ENCODE measurements at regions not wholly inside any gene's neighbourhood (a gene's known extent, or its start where the extent isn't known, plus 50 kb on each side); places are given as distances from the start of the nearest gene placed in this dataset.

DNA sequence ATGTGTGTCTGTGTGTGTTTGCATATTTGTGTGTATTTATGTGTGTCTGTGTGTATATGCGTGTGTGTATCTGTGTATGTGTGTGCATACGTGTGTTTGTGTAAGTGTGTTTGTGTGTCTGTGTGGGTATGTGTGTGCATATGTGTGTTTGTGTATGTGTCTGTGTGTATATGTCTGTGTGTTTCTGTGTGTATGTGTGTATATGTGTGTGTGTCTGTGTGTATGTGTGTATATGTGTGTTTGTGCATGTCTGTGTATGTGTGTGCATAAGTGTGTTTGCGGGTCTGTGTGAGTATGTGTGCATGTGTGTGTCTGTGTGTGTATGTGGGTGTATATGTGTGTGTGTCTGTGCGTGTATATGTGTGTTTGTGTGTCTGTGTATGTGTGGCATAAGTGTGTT, 1030.5 kb upstream of the TMEM132C start:
- Mint-ChIP-seq H3K36me3 (no peaks in the 10 kb centered on the region), H3K9me3 (ENCODE audit: low read depth) (no peaks in the 10 kb centered on the region), H3K4me1 (no peaks in the 10 kb centered on the region), H3K27me3 (no peaks in the 10 kb centered on the region), H3K4me3 (no peak overlapping the region), H3K27ac (no peak overlapping the region)
- DNase-seq (no peak), ATAC-seq (no peak)
- CTCF ChIA-PET: no interaction called here

DNA sequence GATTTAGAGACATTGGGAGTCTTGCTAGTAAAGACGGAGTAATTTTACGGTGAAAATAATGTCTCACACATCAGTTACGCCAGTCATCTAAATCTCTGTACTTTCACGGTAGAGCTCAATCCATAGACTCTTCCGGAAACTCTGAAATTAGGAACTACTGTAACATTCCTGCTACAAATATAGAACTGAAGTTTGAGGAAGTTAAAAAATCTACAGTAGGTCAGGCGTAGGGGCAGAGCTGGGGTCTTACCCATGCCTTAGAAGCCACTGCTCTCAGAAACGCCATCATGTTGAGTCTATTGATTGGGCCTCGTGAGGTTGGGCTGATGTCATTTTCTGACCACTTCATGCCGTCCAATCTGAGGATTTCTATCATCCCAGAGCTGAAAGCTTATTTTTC, 1029.8 kb upstream of the TMEM132C start:
- Mint-ChIP-seq H3K27me3 (no peaks in the 10 kb centered on the region), H3K36me3 (no peaks in the 10 kb centered on the region), H3K9me3 (ENCODE audit: low read depth) (no peaks in the 10 kb centered on the region), H3K4me1 (no peaks in the 10 kb centered on the region), H3K4me3 (no peak overlapping the region), H3K27ac (no peak overlapping the region)
- ATAC-seq (no peak), DNase-seq (no peak)
- CTCF ChIA-PET: no interaction called here

DNA sequence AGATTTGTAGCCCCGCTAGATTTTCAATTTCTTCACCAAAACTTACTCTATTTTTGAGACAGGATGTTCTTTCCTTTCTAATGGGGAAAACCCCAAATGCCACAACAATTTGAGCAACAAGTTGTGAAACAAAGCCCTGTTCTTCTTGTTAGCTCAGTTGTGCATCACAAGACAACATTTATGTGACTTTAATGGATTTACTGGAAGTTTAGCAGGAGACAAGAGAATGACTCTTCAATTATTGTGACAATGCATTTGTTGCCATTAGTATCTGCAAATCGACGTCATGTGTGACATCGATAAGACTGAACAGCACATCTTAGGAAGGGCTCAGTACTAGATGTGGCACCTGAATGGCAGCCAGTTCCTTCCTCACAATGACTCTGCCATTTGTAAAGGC, 1028.9 kb upstream of the TMEM132C start:
- Mint-ChIP-seq H3K9me3 (ENCODE audit: low read depth) (no peaks in the 10 kb centered on the region), H3K4me1 (no peaks in the 10 kb centered on the region), H3K36me3 (no peaks in the 10 kb centered on the region), H3K27ac (no peak overlapping the region), H3K4me3 (no peak overlapping the region), H3K27me3 (no peaks in the 10 kb centered on the region)
- CTCF ChIA-PET: no interaction called here
- DNase-seq (no peak), ATAC-seq (no peak)

GRCh38 chr12:127239781-127240180, 1027.2 kb upstream of the TMEM132C start:
- Mint-ChIP-seq H3K9me3 (ENCODE audit: low read depth) (no peaks in the 10 kb centered on the region), H3K27me3 (no peaks in the 10 kb centered on the region), H3K36me3 (no peaks in the 10 kb centered on the region), H3K4me3 (no peak overlapping the region), H3K27ac (no peak overlapping the region), H3K4me1 (no peaks in the 10 kb centered on the region)
- CTCF ChIA-PET: no interaction called here
- DNase-seq: no peak
- no peak for ATAC-seq

GRCh38 chr12:127240249-127240929, 1026.6 kb upstream of the TMEM132C start:
- H3K27me3 Mint-ChIP-seq: no peaks in the 10 kb centered on the region
- H3K36me3 Mint-ChIP-seq: no peaks in the 10 kb centered on the region
- ATAC-seq: no peak
- no peaks in the 10 kb centered on the region for H3K4me1 Mint-ChIP-seq
- no peak overlapping the region for H3K4me3 Mint-ChIP-seq
- H3K9me3 Mint-ChIP-seq (ENCODE audit: low read depth): no peaks in the 10 kb centered on the region
- H3K27ac Mint-ChIP-seq: no peak overlapping the region
- CTCF ChIA-PET: no interaction called here
- DNase-seq: no peak

DNA sequence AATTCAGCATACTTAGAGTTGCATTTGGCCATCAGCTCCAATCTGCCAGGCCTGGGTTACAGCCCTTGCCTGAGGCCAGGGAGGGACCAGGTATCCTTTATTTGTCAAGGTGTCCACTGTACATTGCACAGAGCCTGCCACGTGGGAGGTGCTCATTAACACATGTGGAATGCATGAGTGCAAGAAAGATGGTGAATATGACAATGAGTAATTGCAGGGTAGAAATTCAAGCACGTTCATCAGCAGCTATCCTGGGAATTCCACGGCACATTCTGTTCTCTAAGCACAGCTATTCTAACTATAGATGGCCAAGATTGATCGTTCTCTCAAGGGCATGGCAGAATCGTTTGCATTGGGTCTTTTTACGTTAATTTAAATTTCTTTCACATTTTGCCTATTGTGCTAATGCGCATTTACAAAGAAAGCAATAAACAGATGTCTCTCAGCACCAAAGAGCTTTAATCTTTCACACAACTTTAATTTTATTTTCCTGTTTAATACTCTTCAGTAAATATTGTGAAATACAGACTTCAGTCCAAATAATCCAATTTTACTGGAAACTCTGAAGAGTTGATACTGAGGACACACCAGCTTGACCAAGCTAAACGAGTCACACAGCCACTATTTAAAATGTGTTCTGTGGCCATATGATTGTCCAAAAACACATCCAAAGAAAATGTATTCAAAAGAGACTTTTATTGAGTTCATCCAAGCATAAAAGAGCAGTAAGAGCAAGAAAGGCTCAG, 1025.7 kb upstream of the TMEM132C start:
- Mint-ChIP-seq H3K27ac (no peak overlapping the region), H3K27me3 (no peaks in the 10 kb centered on the region), H3K9me3 (ENCODE audit: low read depth) (no peaks in the 10 kb centered on the region), H3K4me3 (no peak overlapping the region), H3K4me1 (no peaks in the 10 kb centered on the region), H3K36me3 (no peaks in the 10 kb centered on the region)
- ATAC-seq (no peak), DNase-seq (no peak)
- CTCF ChIA-PET: interaction anchor here (0.5 kb wide), 1 partner anchor 16 kb away, joined by 3 read pairs; no protein-coding TSS in a partner anchor

DNA sequence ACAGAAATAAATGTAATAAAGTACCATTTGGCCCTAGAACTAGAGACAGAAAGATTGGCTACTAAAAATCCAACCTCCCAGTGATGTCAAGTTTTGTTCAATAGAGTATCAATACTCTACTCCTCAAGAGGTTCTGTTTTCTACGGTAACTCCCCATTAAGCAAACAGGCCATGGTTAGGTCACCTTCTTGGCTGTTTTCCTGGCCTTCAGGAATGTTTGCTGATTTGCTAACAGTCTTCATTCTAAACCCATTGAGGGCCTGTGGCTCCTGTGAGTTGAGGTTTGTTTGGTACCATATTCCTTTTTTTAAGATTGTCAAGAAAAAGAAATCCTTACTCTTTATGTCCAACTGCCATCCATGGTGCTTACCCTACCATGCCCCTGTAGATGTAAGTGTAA, 1022.0 kb upstream of the TMEM132C start:
- Mint-ChIP-seq H3K9me3 (ENCODE audit: low read depth) (no peaks in the 10 kb centered on the region), H3K4me1 (no peaks in the 10 kb centered on the region), H3K36me3 (no peaks in the 10 kb centered on the region), H3K4me3 (no peak overlapping the region), H3K27me3 (peaks cover 5% of the 10 kb centered on the region), H3K27ac (no peak overlapping the region)
- ATAC-seq (no peak), DNase-seq (no peak)
- CTCF ChIA-PET: no interaction called here

- Mint-ChIP-seq H3K4me3 (no peak overlapping the region), H3K36me3 (no peaks in the 10 kb centered on the region), H3K9me3 (ENCODE audit: low read depth) (no peaks in the 10 kb centered on the region), H3K4me1 (no peaks in the 10 kb centered on the region), H3K27ac (no peak overlapping the region), H3K27me3 (peaks cover 5% of the 10 kb centered on the region)
- ATAC-seq (no peak), DNase-seq (no peak)
- CTCF ChIA-PET: no interaction called here
Measured at GRCh38 chr12:127245437-127245836, 1021.5 kb upstream of the TMEM132C start.

- H3K36me3 Mint-ChIP-seq: no peaks in the 10 kb centered on the region
- DNase-seq: no peak
- peaks cover 5% of the 10 kb centered on the region for H3K27me3 Mint-ChIP-seq
- H3K9me3 Mint-ChIP-seq (ENCODE audit: low read depth): no peaks in the 10 kb centered on the region
- CTCF ChIA-PET: no interaction called here
- H3K4me3 Mint-ChIP-seq: no peak overlapping the region
- H3K27ac Mint-ChIP-seq: no peak overlapping the region
- no peak for ATAC-seq
- H3K4me1 Mint-ChIP-seq: no peaks in the 10 kb centered on the region
Measured at GRCh38 chr12:127247937-127248336, 1019.0 kb upstream of the TMEM132C start.

DNA sequence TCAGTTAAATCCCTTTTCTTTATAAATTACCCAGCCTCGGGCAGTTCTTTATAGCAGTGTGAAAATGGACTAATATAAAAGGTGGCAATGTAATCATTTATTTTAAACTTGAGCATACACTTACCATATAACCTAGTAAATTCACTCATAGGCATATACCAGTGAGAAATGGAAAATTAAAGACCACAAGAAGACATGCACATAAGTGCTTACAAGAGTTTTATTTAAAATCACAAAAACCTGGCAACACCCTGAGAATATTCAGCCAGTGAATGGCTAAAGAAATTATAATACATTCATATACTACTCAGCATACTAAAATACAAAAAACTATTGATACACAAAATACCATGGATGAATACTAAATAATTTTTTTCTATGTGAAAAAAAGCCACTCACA, 1017.5 kb upstream of the TMEM132C start:
- H3K9me3 Mint-ChIP-seq (ENCODE audit: low read depth): no peaks in the 10 kb centered on the region
- H3K4me3 Mint-ChIP-seq: no peak overlapping the region
- no peak overlapping the region for H3K27ac Mint-ChIP-seq
- H3K36me3 Mint-ChIP-seq: no peaks in the 10 kb centered on the region
- CTCF ChIA-PET: no interaction called here
- peaks cover 5% of the 10 kb centered on the region for H3K27me3 Mint-ChIP-seq
- DNase-seq (no peak), ATAC-seq (no peak)
- H3K4me1 Mint-ChIP-seq: no peaks in the 10 kb centered on the region

GRCh38 chr12:127253797-127254327, 1013.1 kb upstream of the TMEM132C start:
- no peak overlapping the region for H3K4me3 Mint-ChIP-seq
- H3K4me1 Mint-ChIP-seq: no peaks in the 10 kb centered on the region
- no peaks in the 10 kb centered on the region for H3K36me3 Mint-ChIP-seq
- H3K9me3 Mint-ChIP-seq (ENCODE audit: low read depth): no peaks in the 10 kb centered on the region
- CTCF ChIA-PET: interaction anchor here (1.0 kb wide), 1 partner anchor 9 kb away, joined by 3 read pairs; no protein-coding TSS in a partner anchor
- no peak overlapping the region for H3K27ac Mint-ChIP-seq
- no peaks in the 10 kb centered on the region for H3K27me3 Mint-ChIP-seq
- DNase-seq (no peak), ATAC-seq (no peak)

- no peaks in the 10 kb centered on the region for H3K4me1 Mint-ChIP-seq
- no peaks in the 10 kb centered on the region for H3K27me3 Mint-ChIP-seq
- DNase-seq (no peak), ATAC-seq (no peak)
- no peaks in the 10 kb centered on the region for H3K9me3 Mint-ChIP-seq (ENCODE audit: low read depth)
- no peaks in the 10 kb centered on the region for H3K36me3 Mint-ChIP-seq
- CTCF ChIA-PET: no interaction called here
- H3K4me3 Mint-ChIP-seq: no peak overlapping the region
- H3K27ac Mint-ChIP-seq: no peak overlapping the region
Measured at GRCh38 chr12:127254420-127254955, 1012.5 kb upstream of the TMEM132C start.

- Mint-ChIP-seq H3K27me3 (no peaks in the 10 kb centered on the region), H3K4me3 (no peak overlapping the region), H3K27ac (no peak overlapping the region), H3K4me1 (no peaks in the 10 kb centered on the region), H3K36me3 (no peaks in the 10 kb centered on the region), H3K9me3 (ENCODE audit: low read depth) (no peaks in the 10 kb centered on the region)
- CTCF ChIA-PET: no interaction called here
- ATAC-seq: no peak
- no peak for DNase-seq
Measured at GRCh38 chr12:127257366-127257935, 1009.5 kb upstream of the TMEM132C start.

DNA sequence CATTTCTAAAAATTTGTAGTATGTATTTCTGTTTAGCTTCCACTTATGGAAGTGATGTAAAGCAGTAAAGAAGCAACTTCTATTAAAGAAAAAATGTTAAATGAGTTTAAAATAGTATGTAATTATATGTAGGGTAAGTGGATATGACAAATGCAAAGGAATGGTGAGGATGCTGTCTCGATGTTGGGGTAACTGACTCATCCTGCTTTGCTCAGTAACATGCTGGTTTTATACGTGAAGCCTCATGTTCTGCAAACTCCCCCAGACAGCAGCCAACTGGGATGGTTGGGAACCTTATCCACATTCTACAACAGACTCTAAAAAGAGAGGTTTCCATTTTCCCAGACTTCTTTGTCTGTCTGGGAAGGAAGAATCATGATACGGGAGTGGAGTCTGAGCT, 1006.4 kb upstream of the TMEM132C start:
- Mint-ChIP-seq H3K4me3 (no peak overlapping the region), H3K4me1 (no peaks in the 10 kb centered on the region)
- CTCF ChIA-PET: no interaction called here

More for the DNA sequence above, 1006.4 kb upstream of the TMEM132C start:
- DNase-seq: no peak
- Mint-ChIP-seq H3K27me3 (no peaks in the 10 kb centered on the region), H3K9me3 (ENCODE audit: low read depth) (no peaks in the 10 kb centered on the region), H3K36me3 (no peaks in the 10 kb centered on the region), H3K27ac (no peak overlapping the region)
- ATAC-seq: no peak

Measured in activated CD8-positive, alpha-beta memory T cell treated with anti-CD3 and anti-CD28 coated beads, Interleukin-2, amount 10 ng/mL, durations not matched to agents 7 days and 5 days (primary cell).